Keratinocyte (primary cell): ENCODE measurements at regions not wholly inside any gene's neighbourhood (a gene's known extent, or its start where the extent isn't known, plus 50 kb on each side); places are given as distances from the start of the nearest gene placed in this dataset.

ENCODE experiments used
- DNase-seq: peaks from one replicate; pipeline ENCODE4 v3.0.0-alpha.2; 2011; ENCODE audit warnings: low read depth, missing footprints, low spot score
- FAIRE-seq: peaks from 2 replicates; lab custom pipeline; 2011; peaks lifted over from hg19 to GRCh38; lab: Jason Lieb, UNC
- H2AFZ ChIP-seq: 2 replicates; pipeline ENCODE4 v1.6.0; 2012; ENCODE audit warnings: low read length, control low read depth, inconsistent platforms; ENCODE audit not compliant: control insufficient read depth
- H3K27ac ChIP-seq: 2 replicates; pipeline ENCODE4 v1.5.1; 2011; ENCODE audit warnings: low read length; ENCODE audit not compliant: control insufficient read depth, insufficient read depth
- H3K27me3 ChIP-seq: 3 replicates; pipeline ENCODE4 v1.6.0; 2011; ENCODE audit warnings: low read length; ENCODE audit not compliant: control insufficient read depth, insufficient read depth; ENCODE audit errors: extremely low read depth
- H3K36me3 ChIP-seq, 2 experiments: 2 replicates in 1 of 2; 3 replicates in 1 of 2; pipeline ENCODE4 v1.5.1; 2011; ENCODE audit warnings: low read length in 2 of 2, mild to moderate bottlenecking in 1 of 2; ENCODE audit not compliant: control insufficient read depth in 2 of 2, insufficient read depth in 2 of 2; ENCODE audit errors: extremely low read depth in 1 of 2
- H3K4me1 ChIP-seq: 3 replicates; pipeline ENCODE4 v1.5.1; 2011; ENCODE audit warnings: low read length; ENCODE audit not compliant: control insufficient read depth, insufficient read depth; ENCODE audit errors: extremely low read depth
- H3K4me2 ChIP-seq: 3 replicates; pipeline ENCODE4 v1.6.0; 2011; ENCODE audit warnings: low read depth, low read length; ENCODE audit not compliant: control insufficient read depth, insufficient read depth; ENCODE audit errors: extremely low read depth
- H3K4me3 ChIP-seq, 3 experiments: fragments of 200-600 bp in 1 of 3; sonication (generic) in 1 of 3; 2 replicates in 2 of 3; 3 replicates in 1 of 3; pipeline ENCODE4 v1.5.1; 2011 to 2016; ENCODE audit warnings: low read length in 3 of 3, mild to moderate bottlenecking in 3 of 3, control low read depth in 2 of 3, inconsistent platforms in 1 of 3, low read depth in 1 of 3, mixed read lengths in 1 of 3, mixed run types in 1 of 3, moderate library complexity in 1 of 3; ENCODE audit not compliant: control insufficient read depth in 2 of 3, insufficient read depth in 2 of 3; ENCODE audit errors: extremely low read depth in 1 of 3
- H3K79me2 ChIP-seq: 2 replicates; pipeline ENCODE4 v1.6.0; 2012; ENCODE audit warnings: low read length; ENCODE audit not compliant: control insufficient read depth, insufficient read depth
- H3K9ac ChIP-seq: 3 replicates; pipeline ENCODE4 v1.6.0; 2011; ENCODE audit warnings: low read length; ENCODE audit not compliant: control insufficient read depth, insufficient read depth; ENCODE audit errors: extremely low read depth
- H3K9me1 ChIP-seq: 3 replicates; pipeline ENCODE4 v1.6.0; 2011; ENCODE audit warnings: low read length; ENCODE audit not compliant: control insufficient read depth, insufficient read depth; ENCODE audit errors: extremely low read depth
- H3K9me3 ChIP-seq: 2 replicates; pipeline ENCODE4 v1.5.1; 2012; ENCODE audit warnings: low read depth, low read length; ENCODE audit not compliant: control insufficient read depth
- H4K20me1 ChIP-seq: 3 replicates; pipeline ENCODE4 v1.6.0; 2011; ENCODE audit warnings: low read length; ENCODE audit not compliant: control insufficient read depth, insufficient read depth; ENCODE audit errors: extremely low read depth
- CTCF ChIP-seq, 3 experiments: IDR thresholded peaks in 1 of 3; conservative IDR thresholded peaks in 1 of 3; optimal IDR thresholded peaks in 1 of 3; 2 replicates in 2 of 3; 3 replicates in 1 of 3; pipeline versions ENCODE3 to v1.5.1; 2011; ENCODE audit warnings: low read length in 3 of 3, mild to moderate bottlenecking in 3 of 3, moderate library complexity in 2 of 3, control low read depth in 1 of 3, inconsistent platforms in 1 of 3; ENCODE audit not compliant: insufficient read depth in 2 of 3; ENCODE audit errors: extremely low read depth in 1 of 3
- EZH2 ChIP-seq: IDR thresholded peaks from one replicate; pipeline ENCODE4 v1.6.1; 2012; ENCODE audit warnings: inconsistent platforms, mild to moderate bottlenecking, low read length, moderate library complexity
- dilution Hi-C: fragments of 300-500 bp; cut with MboI; formaldehyde crosslinking; loops from one replicate; pipeline ENCODE4 v1.7.0; 2020; ENCODE audit warnings: low sequenced_read_pairs; ENCODE audit not compliant: extremely low pct_ligation_motif_present

- no peaks in the 10 kb centered on the region for H3K4me1 ChIP-seq
- FAIRE-seq (no peak), DNase-seq (no peak)
- H3K4me2 ChIP-seq = no peak overlapping the region
- H3K27me3 ChIP-seq = no peaks in the 10 kb centered on the region
- H2AFZ ChIP-seq = no peak overlapping the region
- H3K9me1 ChIP-seq = no peaks in the 10 kb centered on the region
- TF ChIP-seq EZH2 (no peak), CTCF (optimal IDR thresholded peaks at IDR 0.05 in 1 of 3, IDR thresholded peaks at IDR 0.05 in 1 of 3, conservative IDR thresholded peaks at IDR 0.05 in 1 of 3; ENCODE audit: extremely low read depth in 1 of 3, insufficient read depth in 2 of 3, low read length in 3 of 3) (no peak)
- no peaks in the 10 kb centered on the region for H3K9me3 ChIP-seq
- no peaks in the 10 kb centered on the region for H4K20me1 ChIP-seq
- dilution Hi-C loops = no loop called here
- no peak overlapping the region for H3K27ac ChIP-seq
- no peak overlapping the region for H3K4me3 ChIP-seq
- H3K79me2 ChIP-seq = no peaks in the 10 kb centered on the region
- H3K36me3 ChIP-seq = no peaks in the 10 kb centered on the region
- H3K9ac ChIP-seq = no peak overlapping the region
Measured at GRCh38 chr4:135594521-135594920, 1392.9 kb upstream of the PABPC4L start.

- no peaks in the 10 kb centered on the region for H3K79me2 ChIP-seq
- no peak overlapping the region for H3K9ac ChIP-seq
- H3K27me3 ChIP-seq = no peaks in the 10 kb centered on the region
- dilution Hi-C loops = no loop called here
- no peak overlapping the region for H2AFZ ChIP-seq
- no peak overlapping the region for H3K4me3 ChIP-seq
- no peak overlapping the region for H3K4me2 ChIP-seq
- DNase-seq = no peak
- no peak for FAIRE-seq
- TF ChIP-seq EZH2 (no peak), CTCF (optimal IDR thresholded peaks at IDR 0.05 in 1 of 3, IDR thresholded peaks at IDR 0.05 in 1 of 3, conservative IDR thresholded peaks at IDR 0.05 in 1 of 3; ENCODE audit: extremely low read depth in 1 of 3, insufficient read depth in 2 of 3, low read length in 3 of 3) (no peak)
- no peaks in the 10 kb centered on the region for H4K20me1 ChIP-seq
- no peaks in the 10 kb centered on the region for H3K9me1 ChIP-seq
- no peak overlapping the region for H3K27ac ChIP-seq
- no peaks in the 10 kb centered on the region for H3K36me3 ChIP-seq
- H3K9me3 ChIP-seq = no peaks in the 10 kb centered on the region
- H3K4me1 ChIP-seq = no peaks in the 10 kb centered on the region
Measured at GRCh38 chr4:135575041-135575440, 1373.5 kb upstream of the PABPC4L start.
